Mesenchymal stem cell (in vitro differentiated cells and primary cell): ENCODE measurements at regions not wholly inside any gene's neighbourhood (a gene's known extent, or its start where the extent isn't known, plus 50 kb on each side); places are given as distances from the start of the nearest gene placed in this dataset.
A peak's percentile ranks its signal among the peaks of the same experiment; 100 is the strongest.

Experiments used
- DNase-seq: peaks from one replicate; pipeline ENCODE4 v3.0.0-alpha.2; 2013
- H2AFZ ChIP-seq: one replicate; pipeline ENCODE4 v1.6.1; 2013; ENCODE audit warnings: low read depth, mild to moderate bottlenecking, control low read depth, inconsistent platforms, low read length, moderate library complexity
- H2AK5ac ChIP-seq: 2 replicates; pipeline ENCODE4 v1.6.1; 2013; ENCODE audit warnings: low read length, moderate library complexity, mild to moderate bottlenecking, inconsistent platforms; ENCODE audit not compliant: severe bottlenecking
- H2BK120ac ChIP-seq: one replicate; pipeline ENCODE4 v1.6.1; 2013; ENCODE audit warnings: low read depth, mild to moderate bottlenecking, inconsistent platforms, low read length, moderate library complexity
- H2BK12ac ChIP-seq, 2 experiments: one replicate each; pipeline ENCODE4 v1.6.1; 2013; ENCODE audit warnings: inconsistent platforms in 2 of 2, low read length in 2 of 2, mild to moderate bottlenecking in 2 of 2, moderate library complexity in 2 of 2, control low read depth in 1 of 2
- H2BK15ac ChIP-seq: one replicate; pipeline ENCODE4 v1.6.1; 2013; ENCODE audit warnings: mild to moderate bottlenecking, low read depth, inconsistent platforms; ENCODE audit not compliant: poor library complexity, severe bottlenecking
- H2BK5ac ChIP-seq: 2 replicates; pipeline ENCODE4 v1.6.1; 2013; ENCODE audit warnings: low read depth, mild to moderate bottlenecking, low read length, control low read depth, inconsistent platforms; ENCODE audit not compliant: poor library complexity, severe bottlenecking
- H3K14ac ChIP-seq, 2 experiments: one replicate each; pipeline ENCODE4 v1.6.1; 2013; ENCODE audit warnings: inconsistent platforms in 2 of 2, low read length in 2 of 2, control low read depth in 1 of 2, mild to moderate bottlenecking in 1 of 2, moderate library complexity in 1 of 2
- H3K18ac ChIP-seq, 2 experiments: one replicate each; pipeline ENCODE4 v1.6.1; 2013; ENCODE audit warnings: inconsistent platforms in 2 of 2, low read length in 2 of 2, control low read depth in 1 of 2, low read depth in 1 of 2, mild to moderate bottlenecking in 1 of 2
- H3K23ac ChIP-seq, 2 experiments: one replicate each; pipeline ENCODE4 v1.6.1; 2013; ENCODE audit warnings: inconsistent platforms in 2 of 2, low read length in 2 of 2, mild to moderate bottlenecking in 2 of 2, moderate library complexity in 2 of 2, control low read depth in 1 of 2
- H3K27ac ChIP-seq: 2 replicates; pipeline ENCODE4 v1.5.1; 2013; ENCODE audit warnings: mild to moderate bottlenecking, moderate library complexity, low read length, control low read depth, inconsistent platforms; ENCODE audit not compliant: poor library complexity, severe bottlenecking
- H3K27me3 ChIP-seq, 2 experiments: 2 replicates each; pipeline versions ENCODE4 v1.6.1 to v1.7.0; 2013; ENCODE audit warnings: low read length in 2 of 2, mild to moderate bottlenecking in 2 of 2, moderate library complexity in 2 of 2, control low read depth in 1 of 2, inconsistent platforms in 1 of 2; ENCODE audit not compliant: control insufficient read depth in 1 of 2, insufficient read depth in 1 of 2
- H3K36me3 ChIP-seq, 2 experiments: 2 replicates each; pipeline versions ENCODE4 v1.6.1 to v1.7.0; 2013; ENCODE audit warnings: low read length in 2 of 2, control low read depth in 1 of 2, inconsistent platforms in 1 of 2, low read depth in 1 of 2, mild to moderate bottlenecking in 1 of 2; ENCODE audit not compliant: insufficient read depth in 2 of 2, control insufficient read depth in 1 of 2
- H3K4ac ChIP-seq, 2 experiments: one replicate each; pipeline ENCODE4 v1.6.1; 2013; ENCODE audit warnings: inconsistent platforms in 2 of 2, low read length in 2 of 2, mild to moderate bottlenecking in 2 of 2, moderate library complexity in 2 of 2, control low read depth in 1 of 2, low read depth in 1 of 2
- H3K4me1 ChIP-seq: 2 replicates; pipeline ENCODE4 v1.6.1; 2013; ENCODE audit warnings: low read depth, low read length, control low read depth; ENCODE audit not compliant: control insufficient read depth, insufficient read depth
- H3K4me2 ChIP-seq: 2 replicates; pipeline ENCODE4 v1.6.1; 2013; ENCODE audit warnings: low read length, mild to moderate bottlenecking, inconsistent platforms; ENCODE audit not compliant: poor library complexity, severe bottlenecking
- H3K4me3 ChIP-seq, 2 experiments: 2 replicates each; pipeline versions ENCODE4 v1.5.1 to v1.7.0; 2013; ENCODE audit warnings: low read length in 2 of 2, mild to moderate bottlenecking in 2 of 2, control low read depth in 1 of 2, low read depth in 1 of 2; ENCODE audit not compliant: insufficient read depth in 1 of 2
- H3K79me1 ChIP-seq: replicated peaks from 2 replicates; pipeline ENCODE4 v1.6.1; 2013; ENCODE audit warnings: mild to moderate bottlenecking, control low read depth, low read length, inconsistent platforms; ENCODE audit not compliant: poor library complexity, severe bottlenecking
- H3K9ac ChIP-seq: 2 replicates; pipeline ENCODE4 v1.7.0; 2013; ENCODE audit warnings: mild to moderate bottlenecking, low read length, moderate library complexity
- H3K9me3 ChIP-seq: 2 replicates; pipeline ENCODE4 v1.7.0; 2013; ENCODE audit warnings: mild to moderate bottlenecking, low read length; ENCODE audit not compliant: control insufficient read depth
- H4K8ac ChIP-seq: one replicate; pipeline ENCODE4 v1.6.1; 2013; ENCODE audit warnings: inconsistent platforms, mild to moderate bottlenecking, low read length, moderate library complexity
- H4K91ac ChIP-seq: one replicate; pipeline ENCODE4 v1.6.1; 2013; ENCODE audit warnings: mild to moderate bottlenecking, low read length, inconsistent platforms
- WGBS: methylation state at CpG from one replicate; pipeline ENCODE4 v1.1.7; 2013; ENCODE audit warnings: mixed read lengths; 5-methylcytosine and 5-hydroxymethylcytosine counted together

DNA sequence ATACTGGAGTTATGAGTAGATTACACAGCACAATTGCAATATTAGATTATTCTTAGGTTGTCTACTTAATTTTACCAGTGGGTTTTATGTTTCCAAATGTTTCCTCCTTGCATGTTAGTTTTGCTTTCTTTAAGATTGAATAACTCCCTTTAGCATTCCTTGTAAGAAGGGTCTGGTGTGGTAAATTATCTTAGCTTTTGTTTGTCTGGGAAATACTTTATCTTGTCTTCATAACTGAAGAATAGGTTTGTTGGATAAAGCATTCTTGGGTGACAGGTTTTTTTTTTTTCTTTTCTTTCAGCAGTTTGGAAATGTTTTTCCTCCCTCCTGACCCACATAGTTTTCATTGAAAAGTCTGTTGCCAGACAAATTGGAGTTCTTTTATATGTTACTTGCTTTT is 531.1 kb downstream of the ANXA1 start:
- no peak for DNase-seq
- peaks cover 2% of the 10 kb centered on the region for H3K4me1 ChIP-seq
- H2BK12ac ChIP-seq: no peak overlapping the region
- no peak overlapping the region for H4K91ac ChIP-seq
- no peaks in the 10 kb centered on the region for H3K9me3 ChIP-seq
- H3K79me1 ChIP-seq: no peaks in the 10 kb centered on the region
- H3K9ac ChIP-seq: no peak overlapping the region
- H3K4me2 ChIP-seq: no peak overlapping the region
- H3K14ac ChIP-seq: no peak overlapping the region
- no peak overlapping the region for H2BK15ac ChIP-seq
- H2BK5ac ChIP-seq: no peak overlapping the region
- no peak overlapping the region for H3K23ac ChIP-seq
- no peak overlapping the region for H3K27ac ChIP-seq
- no peak overlapping the region for H3K4ac ChIP-seq
- no peak overlapping the region for H2BK120ac ChIP-seq
- no peaks in the 10 kb centered on the region for H3K36me3 ChIP-seq
- no peak overlapping the region for H2AFZ ChIP-seq
- H2AK5ac ChIP-seq: no peak overlapping the region
- H3K27me3 ChIP-seq: no peaks in the 10 kb centered on the region
- no peak overlapping the region for H3K4me3 ChIP-seq
- no peak overlapping the region for H3K18ac ChIP-seq
- no peak overlapping the region for H4K8ac ChIP-seq

GRCh38 chr9:73683862-73684591 is 532.4 kb downstream of the ANXA1 start:
- H3K4me3 ChIP-seq: no peak overlapping the region
- no peak overlapping the region for H2BK15ac ChIP-seq
- H2AFZ ChIP-seq: no peak overlapping the region
- no peaks in the 10 kb centered on the region for H3K27me3 ChIP-seq
- no peak overlapping the region for H3K23ac ChIP-seq
- no peak overlapping the region for H3K27ac ChIP-seq
- no peaks in the 10 kb centered on the region for H3K36me3 ChIP-seq
- no peak overlapping the region for H3K14ac ChIP-seq
- peak overlapping the region in 1 of 2 experiments; percentile 6 for H2BK12ac ChIP-seq
- peaks cover 2% of the 10 kb centered on the region for H3K4me1 ChIP-seq
- H2BK5ac ChIP-seq: no peak overlapping the region
- no peaks in the 10 kb centered on the region for H3K9me3 ChIP-seq
- no peak overlapping the region for H3K4me2 ChIP-seq
- H4K91ac ChIP-seq: peak overlapping the region; percentile 11
- H2BK120ac ChIP-seq: no peak overlapping the region
- no peak overlapping the region for H2AK5ac ChIP-seq
- peak overlapping the region; percentile 14 for H3K9ac ChIP-seq
- H4K8ac ChIP-seq: no peak overlapping the region
- peak overlapping the region in 1 of 2 experiments; percentile 9 for H3K4ac ChIP-seq
- H3K79me1 ChIP-seq: no peaks in the 10 kb centered on the region
- DNase-seq: peak; percentile 60
- H3K18ac ChIP-seq: peak overlapping the region in 1 of 2 experiments; percentile 46

- Histone ChIP-seq H3K4me3 (no peak overlapping the region), H3K4me1 (peaks cover 2% of the 10 kb centered on the region), H3K4ac (peak overlapping the region in 1 of 2 experiments; percentile 9), H2AFZ (no peak overlapping the region), H3K9ac (peak overlapping the region; percentile 14), H3K27me3 (no peaks in the 10 kb centered on the region), H3K18ac (peak overlapping the region; percentile 4 to 46), H3K36me3 (no peaks in the 10 kb centered on the region), H2BK120ac (no peak overlapping the region), H4K91ac (peak overlapping the region; percentile 9), H2BK15ac (no peak overlapping the region), H4K8ac (peak overlapping the region; percentile 47), H3K14ac (no peak overlapping the region), H3K4me2 (no peak overlapping the region), H3K27ac (no peak overlapping the region), H3K79me1 (no peaks in the 10 kb centered on the region), H3K23ac (no peak overlapping the region), H3K9me3 (no peaks in the 10 kb centered on the region), H2BK5ac (no peak overlapping the region), H2BK12ac (peak overlapping the region in 1 of 2 experiments; percentile 6), H2AK5ac (peak overlapping the region; percentile 8)
- WGBS: 82% methylated on average over 3 of the region's 3 CpGs
- peak; percentile 15 for DNase-seq
Observed at GRCh38 chr9:73684601-73685000, 532.9 kb downstream of the ANXA1 start.

DNA sequence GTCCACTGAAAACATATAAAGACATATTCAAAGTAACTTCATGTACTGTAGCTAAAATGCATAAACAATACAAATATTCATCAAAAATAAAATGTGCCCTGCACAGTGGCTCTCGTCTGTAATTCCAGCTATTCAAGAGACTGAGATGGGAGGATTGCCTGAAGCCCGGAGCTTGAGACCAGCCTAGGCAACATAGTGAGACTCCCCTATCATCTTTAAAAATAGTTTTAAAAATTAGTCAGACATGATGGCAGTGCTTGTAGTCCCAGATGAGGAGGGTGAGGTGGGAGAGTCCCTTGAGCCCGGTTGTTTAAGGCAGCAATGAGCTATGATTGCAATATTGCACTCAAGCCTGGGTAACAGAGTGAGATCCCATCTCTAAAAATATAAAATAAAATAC is 534.1 kb downstream of the ANXA1 start:
- Histone ChIP-seq H3K79me1 (no peaks in the 10 kb centered on the region), H3K36me3 (no peaks in the 10 kb centered on the region), H2BK15ac (no peak overlapping the region), H2BK12ac (no peak overlapping the region), H3K27ac (no peak overlapping the region), H3K9me3 (no peaks in the 10 kb centered on the region), H2BK120ac (no peak overlapping the region), H3K4me1 (peaks cover 2% of the 10 kb centered on the region), H3K4ac (no peak overlapping the region), H4K91ac (no peak overlapping the region), H4K8ac (no peak overlapping the region), H3K18ac (no peak overlapping the region), H3K9ac (no peak overlapping the region), H2AK5ac (no peak overlapping the region), H3K4me3 (no peak overlapping the region), H2AFZ (no peak overlapping the region), H3K4me2 (no peak overlapping the region), H3K27me3 (no peaks in the 10 kb centered on the region), H3K23ac (no peak overlapping the region), H3K14ac (no peak overlapping the region), H2BK5ac (no peak overlapping the region)
- no peak for DNase-seq
- WGBS: 100% methylated on average over 2 of the region's 3 CpGs
